ENCODE measurements at regions not wholly inside any gene's neighbourhood (a gene's known extent, or its start where the extent isn't known, plus 50 kb on each side); places are given as distances from the start of the nearest gene placed in this dataset.
A peak's percentile ranks its signal among the peaks of the same experiment; 100 is the strongest.

DNA sequence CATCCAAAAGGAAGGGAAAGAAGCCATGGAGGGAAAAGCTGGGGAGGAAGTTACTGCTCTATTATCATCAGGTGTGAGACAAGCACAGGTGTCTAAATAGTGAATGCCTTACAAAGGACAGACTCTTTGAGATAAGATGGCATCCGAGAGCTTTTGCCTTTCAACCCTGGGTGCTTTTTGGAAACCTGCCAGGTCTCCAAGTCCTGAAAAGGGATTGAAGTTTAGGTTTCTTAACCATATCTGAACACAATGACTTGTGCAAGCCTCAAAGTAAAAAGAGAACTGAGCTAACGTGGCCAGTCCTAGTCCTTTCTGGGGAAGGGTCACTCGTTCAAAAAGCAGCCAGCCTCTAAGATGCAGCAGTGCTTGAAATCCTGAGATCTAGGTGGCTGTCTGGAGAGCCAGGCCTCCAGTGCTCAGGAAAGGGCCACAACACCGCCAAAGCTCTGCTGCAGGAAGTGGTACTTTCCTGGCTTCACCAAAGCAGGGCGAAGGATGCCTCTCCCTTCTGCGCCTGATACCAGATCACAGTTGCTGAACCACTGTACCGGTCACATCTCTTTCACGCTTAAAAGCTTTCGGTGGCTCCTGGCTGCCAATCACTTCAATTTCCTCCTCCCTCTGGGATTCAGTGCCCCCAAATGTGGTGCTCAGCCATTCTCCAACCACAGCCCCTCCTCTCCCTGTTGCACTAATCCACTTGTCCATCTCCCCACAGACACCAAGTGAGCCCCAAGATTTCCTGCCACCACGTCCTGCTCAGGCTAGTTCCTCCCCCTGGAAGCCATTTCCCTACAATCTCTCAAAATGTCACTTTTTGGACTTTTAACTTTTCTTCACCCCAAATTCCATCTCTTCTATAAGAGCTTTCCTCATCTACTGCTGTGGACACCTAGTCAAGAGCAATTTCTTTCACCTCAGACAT lies 104.1 kb upstream of the LPP start:
- DNase-seq, result peak; percentile 17

DNA sequence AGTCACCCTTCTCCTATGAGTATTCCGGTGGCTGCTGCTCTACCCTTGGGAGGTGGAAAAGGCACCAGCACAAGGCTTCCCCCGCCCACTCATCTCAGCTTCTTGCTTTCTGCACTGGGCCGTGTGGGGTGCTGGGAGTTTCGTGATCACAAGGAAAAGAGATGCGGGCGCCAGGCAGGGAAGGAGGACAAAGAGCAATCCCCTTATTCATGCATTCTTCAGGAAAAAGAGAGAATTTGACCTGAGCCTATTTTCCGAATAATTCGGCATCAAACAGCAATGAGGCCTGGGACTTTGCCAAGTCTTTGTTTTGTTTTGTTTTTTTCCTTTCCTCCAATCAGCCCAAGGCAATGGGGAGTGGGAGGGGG lies 102.2 kb upstream of the LPP start:
- no peak for DNase-seq

- no peak for DNase-seq
Measured at GRCh38 chr3:188052169-188053035, 101.6 kb upstream of the LPP start.

- DNase-seq, result no peak
Measured at GRCh38 chr3:188053036-188053340, 101.0 kb upstream of the LPP start.

GRCh38 chr3:188053710-188054380 lies 100.1 kb upstream of the LPP start:
- DNase-seq, result no peak

DNA sequence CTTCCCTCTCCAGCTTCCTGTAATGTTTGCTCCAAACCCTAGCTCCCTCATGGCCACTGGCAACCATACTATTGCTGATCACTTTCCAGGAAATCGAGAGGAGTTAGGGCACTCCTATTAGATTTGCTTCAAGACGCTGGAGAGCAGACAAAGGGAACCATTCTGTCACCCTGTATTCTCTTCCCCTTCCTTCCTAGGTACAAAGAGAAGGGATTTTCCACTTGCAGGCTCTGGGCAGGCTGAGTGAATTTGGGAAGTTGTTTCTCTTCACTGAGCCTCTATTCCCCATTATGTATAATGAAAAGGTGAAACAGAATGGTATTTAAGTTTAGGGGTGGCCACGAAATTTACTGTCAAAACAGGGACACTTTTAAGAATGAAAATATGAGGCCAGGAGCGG lies 99.4 kb upstream of the LPP start:
- no peak for DNase-seq

DNA sequence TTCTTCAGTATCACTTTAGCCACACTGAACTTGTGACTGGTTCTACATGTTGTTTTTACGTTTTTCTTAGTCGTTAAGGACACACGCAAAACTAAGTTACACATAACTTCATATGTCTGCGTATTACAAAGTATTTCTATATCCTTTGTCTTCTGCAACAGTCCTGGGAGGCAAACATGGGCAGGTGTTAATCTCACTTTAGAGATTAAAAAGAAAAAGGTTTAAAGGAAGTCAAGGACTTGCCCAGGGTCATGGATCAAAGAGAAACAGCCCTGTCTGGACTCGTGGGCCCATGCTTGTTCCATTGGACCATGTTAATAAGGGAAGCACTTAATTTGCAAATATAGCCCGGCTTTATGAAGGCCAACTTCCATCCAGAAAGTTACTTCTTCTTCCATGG lies 98.6 kb upstream of the LPP start:
- no peak for DNase-seq

DNA sequence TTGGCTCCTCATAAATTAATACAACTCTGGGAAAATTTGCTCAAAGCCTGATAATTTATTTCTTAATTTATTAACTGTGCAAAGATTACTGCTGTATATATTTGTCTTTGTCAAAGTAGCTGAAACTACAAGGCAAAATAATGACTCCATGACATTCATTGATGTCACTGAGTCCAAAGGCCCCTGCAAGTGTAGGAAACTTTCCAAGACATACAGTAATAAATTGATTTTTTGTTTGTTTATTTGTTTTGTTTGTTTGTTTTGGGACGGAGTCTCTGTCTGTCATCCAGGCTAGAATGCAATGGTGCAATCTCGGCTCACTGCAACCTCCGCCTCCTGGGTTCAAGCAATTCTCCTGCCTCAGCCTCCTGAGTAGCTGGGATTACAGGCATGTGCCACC lies 96.8 kb upstream of the LPP start:
- no peak for DNase-seq

DNA sequence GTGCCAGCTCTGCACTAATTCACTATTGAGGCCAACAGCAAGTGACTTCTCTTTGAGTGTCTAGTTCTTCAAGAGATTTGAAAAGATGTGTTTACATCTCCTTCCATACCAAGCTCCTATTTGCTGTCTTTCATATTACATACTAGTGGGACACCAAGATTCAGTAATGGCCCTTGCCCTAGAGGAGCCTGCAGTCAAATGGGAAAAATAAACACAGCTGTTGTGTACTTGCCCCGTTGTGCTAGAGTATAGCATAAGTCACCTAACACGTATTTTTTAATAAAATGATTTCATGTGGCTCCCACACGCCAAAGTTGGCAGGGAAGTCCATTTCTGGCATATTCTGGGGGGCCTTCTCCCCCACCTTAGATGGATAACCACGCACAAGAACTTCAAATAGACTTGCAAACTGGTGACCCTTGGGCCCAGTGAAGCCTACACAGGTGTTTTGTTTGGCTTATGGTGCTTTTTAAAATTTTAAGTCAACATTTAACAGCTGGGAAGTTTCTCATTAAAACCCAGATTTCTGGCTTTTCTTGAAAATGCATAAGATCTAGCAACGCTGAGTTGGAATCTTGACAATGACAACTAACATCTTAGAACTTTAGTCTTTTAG lies 95.3 kb upstream of the LPP start:
- DNase-seq, result no peak

DNA sequence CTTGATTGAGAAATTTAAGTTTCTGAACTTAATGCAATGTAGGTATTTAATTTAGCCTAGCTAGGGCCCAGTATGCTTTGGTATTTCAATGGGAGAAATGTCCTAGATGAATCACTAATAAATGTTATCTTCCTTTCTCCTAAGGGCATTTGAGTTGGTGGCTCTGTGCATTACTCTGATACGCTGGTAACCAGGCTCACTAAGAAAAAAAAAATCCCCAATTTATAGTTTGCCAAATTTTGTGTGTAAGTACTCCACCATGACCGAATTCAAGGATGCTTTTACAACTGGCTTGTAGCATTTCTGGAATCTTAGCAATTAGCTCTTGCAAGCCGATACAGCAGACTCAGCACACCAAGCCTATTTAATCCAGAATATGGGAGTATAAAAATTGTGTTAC lies 94.6 kb upstream of the LPP start:
- DNase-seq, result no peak

DNA sequence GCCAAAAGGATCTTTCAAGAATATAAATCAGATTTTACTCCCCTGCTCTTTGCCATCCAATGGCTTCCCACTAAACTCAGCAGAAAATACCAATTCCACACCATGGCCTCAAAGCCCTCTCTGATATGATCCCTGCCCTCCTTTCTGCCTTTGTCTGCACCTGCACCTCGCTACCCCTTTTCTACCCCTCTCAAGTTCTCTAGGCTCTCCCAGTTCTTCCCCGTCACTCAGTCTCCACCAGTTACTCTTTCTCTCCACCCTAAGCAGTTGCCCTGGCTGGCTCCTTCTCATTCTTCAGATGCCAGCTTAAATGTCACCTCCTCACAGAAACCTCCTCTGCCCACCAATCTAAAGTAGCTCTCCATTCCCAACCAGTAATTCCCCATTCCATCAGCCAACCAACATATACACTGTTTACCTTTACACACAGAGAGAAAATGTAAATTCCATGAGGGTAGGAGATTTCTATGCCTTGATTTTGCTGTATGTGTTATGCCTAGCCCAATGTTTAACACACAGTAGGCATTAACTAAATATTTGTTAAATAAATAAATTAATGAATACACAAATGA lies 93.6 kb upstream of the LPP start:
- DNase-seq, result no peak

DNA sequence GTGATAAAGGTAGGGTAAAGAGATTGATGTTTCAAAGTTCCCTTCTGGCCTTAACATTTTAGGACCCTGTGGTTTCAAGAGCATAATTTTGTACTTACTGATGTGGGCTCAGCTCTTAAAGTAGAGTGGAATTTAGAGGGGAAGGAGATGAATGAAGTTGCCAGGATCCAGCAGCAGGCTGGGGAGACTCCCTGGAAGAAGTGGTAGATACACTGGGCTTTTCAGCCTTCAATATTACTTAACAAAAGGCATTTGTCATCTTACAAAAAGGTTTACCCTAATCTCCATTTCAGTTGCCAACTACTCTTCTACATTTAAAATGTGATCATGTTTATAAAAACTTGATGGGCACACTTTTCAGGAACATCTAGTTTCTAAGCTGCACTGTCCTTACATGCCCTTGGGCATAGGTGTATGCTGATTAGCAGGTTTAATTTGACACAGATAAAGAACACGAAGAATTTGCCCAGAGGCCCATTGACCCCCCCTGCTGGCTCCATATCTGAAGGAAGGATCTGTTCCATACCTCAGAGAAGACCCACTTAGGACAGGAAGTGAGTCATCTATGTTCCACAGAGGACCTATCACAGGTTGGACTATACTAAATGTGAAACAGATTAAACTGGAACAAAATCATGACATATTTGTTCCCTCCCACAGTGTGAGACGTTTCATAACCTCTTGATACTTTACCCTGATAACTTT lies 93.0 kb upstream of the LPP start:
- peak; percentile 20 for DNase-seq

- DNase-seq, result no peak
Measured at GRCh38 chr3:188062216-188062615, 91.7 kb upstream of the LPP start.

DNA sequence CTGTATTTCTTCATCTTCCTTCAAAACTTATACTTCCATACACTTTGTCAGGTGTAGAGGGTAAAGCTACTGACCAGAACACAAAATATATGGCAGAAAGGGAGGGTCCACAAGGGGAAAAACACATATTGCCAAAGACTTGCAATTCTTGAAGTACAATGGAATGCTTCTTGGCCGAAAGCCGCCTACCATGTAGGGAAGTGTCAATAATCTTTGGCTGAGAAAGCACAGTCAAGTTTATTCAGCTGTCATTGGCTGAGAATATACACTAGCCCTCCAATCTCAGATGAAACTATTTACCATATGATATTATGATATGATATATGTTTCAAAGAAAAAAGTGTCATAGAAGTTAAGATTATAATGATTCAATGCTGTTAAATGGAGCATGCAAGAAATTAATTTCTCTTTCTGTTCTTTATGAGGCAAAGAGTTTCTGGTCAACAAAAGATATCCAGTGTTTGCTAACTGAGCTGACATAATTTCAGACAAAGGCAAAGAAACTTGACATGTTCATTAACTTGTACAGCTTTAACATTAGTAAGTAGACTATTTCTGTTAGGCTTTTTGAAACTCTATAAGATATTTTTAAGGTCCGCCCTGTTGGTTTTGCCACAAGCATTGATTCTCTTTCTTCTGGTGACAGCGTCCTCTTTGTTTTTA lies 89.0 kb upstream of the LPP start:
- DNase-seq, result no peak

DNA sequence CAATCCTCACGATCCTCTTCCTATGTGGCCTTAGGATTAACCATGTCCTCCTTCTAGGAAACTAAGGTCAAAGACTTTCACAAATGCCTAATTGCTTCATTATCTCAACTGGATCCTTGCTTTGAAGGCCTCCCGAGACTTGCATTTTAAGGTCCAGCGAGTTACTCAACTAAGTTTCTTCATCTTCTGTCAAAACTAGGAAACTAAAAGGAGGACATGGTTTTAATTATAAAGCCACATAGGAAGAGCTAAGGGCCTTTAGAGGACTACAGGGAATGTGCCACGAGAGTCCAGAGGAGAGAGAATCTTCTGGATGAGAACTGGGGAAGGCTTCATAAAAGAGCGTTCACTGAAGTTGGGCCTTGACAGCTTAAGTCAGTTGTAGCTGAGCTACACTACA lies 87.8 kb upstream of the LPP start:
- DNase-seq, result no peak

DNA sequence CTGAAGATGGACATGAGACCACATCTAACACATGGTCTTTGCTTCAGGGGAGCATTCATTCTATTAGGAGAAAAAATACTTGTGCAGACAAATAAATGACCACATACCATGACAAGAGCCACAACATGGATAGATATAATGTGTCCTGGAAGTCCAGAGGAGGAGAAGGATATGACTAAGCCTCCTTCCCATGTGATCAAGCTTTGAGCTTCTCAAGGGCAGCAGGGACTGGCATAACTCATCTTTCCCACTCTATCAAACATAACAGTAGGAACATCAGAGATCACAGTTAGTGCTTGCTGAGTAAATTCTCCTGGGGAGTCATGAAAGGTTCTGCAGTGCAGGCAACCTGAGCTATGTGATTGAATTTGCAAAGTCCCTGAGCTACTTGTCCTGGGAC lies 86.0 kb upstream of the LPP start:
- DNase-seq, result no peak

DNA sequence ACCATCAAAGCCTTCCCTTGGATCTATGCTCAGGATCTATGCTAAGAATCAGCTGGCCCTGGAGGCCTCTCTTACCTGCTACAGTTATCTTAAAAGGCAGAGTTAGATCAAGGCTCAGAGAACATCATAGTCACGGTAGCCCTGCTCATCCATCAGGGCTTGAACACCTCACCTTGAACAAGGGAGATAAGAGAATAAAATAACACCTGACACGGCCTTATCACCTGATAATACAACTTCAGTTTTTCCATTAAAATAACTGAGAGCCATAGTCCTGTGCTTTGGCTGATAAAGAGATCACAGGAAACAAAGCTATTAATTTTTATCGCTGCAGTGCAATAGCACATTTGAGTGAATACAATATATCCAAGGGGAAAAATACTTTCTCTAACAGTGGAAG lies 85.6 kb upstream of the LPP start:
- no peak for DNase-seq

- no peak for DNase-seq
Measured at GRCh38 chr3:188071636-188072035, 82.3 kb upstream of the LPP start.

GRCh38 chr3:188076176-188076575 lies 77.8 kb upstream of the LPP start:
- no peak for DNase-seq

GRCh38 chr3:188077160-188077799 lies 76.7 kb upstream of the LPP start:
- no peak for DNase-seq

- no peak for DNase-seq
Measured at GRCh38 chr3:188080091-188080490, 73.9 kb upstream of the LPP start.

Measured in activated CD4-positive, alpha-beta T cell treated with anti-CD3 and anti-CD28 coated beads for 1 hour (primary cell).